ENCODE measurements at regions not wholly inside any gene's neighbourhood (a gene's known extent, or its start where the extent isn't known, plus 50 kb on each side); places are given as distances from the start of the nearest gene placed in this dataset.

DNA sequence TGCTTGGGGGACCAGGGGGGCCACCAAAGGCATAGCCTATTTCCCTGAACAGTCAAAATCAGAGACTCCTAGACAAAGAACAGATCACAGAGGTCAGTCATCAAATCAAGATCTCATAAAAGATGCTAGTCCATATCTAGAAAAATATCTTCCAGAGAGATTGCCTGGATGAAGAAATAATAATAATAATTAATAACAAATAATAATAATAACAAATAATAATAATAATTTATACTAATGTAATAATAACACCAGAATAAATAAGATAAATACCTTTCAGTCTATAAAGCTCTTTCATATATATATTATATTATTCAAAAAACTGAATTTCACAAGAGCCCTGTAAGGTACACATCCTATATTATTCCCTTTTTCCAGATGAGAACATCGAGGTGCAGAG lies 129.6 kb downstream of the PAX1 start:
- no peak overlapping the region for H3K27ac ChIP-seq
- no peaks in the 10 kb centered on the region for H3K9me3 ChIP-seq
- H3K4me1 ChIP-seq, result no peaks in the 10 kb centered on the region
- TF ChIP-seq, protein P1, sequence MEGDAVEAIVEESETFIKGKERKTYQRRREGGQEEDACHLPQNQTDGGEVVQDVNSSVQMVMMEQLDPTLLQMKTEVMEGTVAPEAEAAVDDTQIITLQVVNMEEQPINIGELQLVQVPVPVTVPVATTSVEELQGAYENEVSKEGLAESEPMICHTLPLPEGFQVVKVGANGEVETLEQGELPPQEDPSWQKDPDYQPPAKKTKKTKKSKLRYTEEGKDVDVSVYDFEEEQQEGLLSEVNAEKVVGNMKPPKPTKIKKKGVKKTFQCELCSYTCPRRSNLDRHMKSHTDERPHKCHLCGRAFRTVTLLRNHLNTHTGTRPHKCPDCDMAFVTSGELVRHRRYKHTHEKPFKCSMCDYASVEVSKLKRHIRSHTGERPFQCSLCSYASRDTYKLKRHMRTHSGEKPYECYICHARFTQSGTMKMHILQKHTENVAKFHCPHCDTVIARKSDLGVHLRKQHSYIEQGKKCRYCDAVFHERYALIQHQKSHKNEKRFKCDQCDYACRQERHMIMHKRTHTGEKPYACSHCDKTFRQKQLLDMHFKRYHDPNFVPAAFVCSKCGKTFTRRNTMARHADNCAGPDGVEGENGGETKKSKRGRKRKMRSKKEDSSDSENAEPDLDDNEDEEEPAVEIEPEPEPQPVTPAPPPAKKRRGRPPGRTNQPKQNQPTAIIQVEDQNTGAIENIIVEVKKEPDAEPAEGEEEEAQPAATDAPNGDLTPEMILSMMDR (IDR thresholded peaks at IDR 0.05), result no peak
- no peak overlapping the region for H3K4me3 ChIP-seq
- H3K36me3 ChIP-seq, result no peaks in the 10 kb centered on the region
- H3K27me3 ChIP-seq, result no peaks in the 10 kb centered on the region
- DNase-seq (ENCODE audit: low spot score), result no peak

DNA sequence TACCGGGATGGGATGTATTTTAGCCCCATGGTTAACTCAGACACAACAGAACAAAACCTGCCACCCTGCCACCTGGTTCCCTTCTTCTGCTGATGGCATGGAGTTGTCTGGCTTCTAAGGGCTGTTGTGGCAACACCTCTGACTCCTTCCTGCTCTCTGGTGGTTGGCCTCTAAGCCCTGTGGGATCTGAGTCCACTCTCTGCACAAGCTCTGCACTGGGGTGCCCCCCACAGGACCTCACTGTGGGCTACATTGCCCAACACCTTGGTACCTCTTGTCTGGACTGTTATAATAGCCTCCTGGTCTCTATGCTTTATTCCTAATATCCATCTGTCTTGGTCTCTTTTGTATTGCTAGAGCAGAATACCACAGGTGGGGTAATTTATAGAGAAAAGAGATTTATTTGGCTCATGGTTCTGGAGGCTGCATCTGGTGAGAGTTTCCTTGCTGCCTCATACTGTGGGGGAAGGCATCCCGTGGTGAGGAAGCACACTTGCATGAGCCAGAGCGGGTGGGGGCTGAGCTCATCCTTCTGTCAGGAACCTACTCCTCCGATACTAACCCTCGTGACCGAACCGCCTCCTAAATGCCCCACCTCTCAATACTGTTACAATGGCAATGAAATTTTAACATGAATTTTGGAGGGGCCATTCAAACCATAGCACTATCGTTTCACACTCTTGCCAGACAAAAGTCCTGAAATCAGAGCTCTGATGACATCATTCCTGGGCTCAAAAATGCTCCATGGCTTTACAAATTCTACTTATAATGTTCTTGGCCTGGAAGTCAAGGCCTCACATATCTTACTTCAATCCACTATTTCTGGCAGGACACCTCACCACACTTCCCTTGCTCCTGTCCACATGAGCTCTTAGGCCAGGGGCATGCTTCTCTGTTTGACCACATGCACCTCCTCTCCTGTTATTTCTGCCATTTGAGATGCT lies 127.2 kb downstream of the PAX1 start:
- Histone ChIP-seq H3K9me3 (no peaks in the 10 kb centered on the region), H3K4me1 (no peaks in the 10 kb centered on the region), H3K27me3 (no peaks in the 10 kb centered on the region), H3K27ac (no peak overlapping the region), H3K4me3 (no peak overlapping the region), H3K36me3 (no peaks in the 10 kb centered on the region)
- DNase-seq (ENCODE audit: low spot score), result no peak
- TF ChIP-seq, protein P1 (IDR thresholded peaks at IDR 0.05), result no peak

DNA sequence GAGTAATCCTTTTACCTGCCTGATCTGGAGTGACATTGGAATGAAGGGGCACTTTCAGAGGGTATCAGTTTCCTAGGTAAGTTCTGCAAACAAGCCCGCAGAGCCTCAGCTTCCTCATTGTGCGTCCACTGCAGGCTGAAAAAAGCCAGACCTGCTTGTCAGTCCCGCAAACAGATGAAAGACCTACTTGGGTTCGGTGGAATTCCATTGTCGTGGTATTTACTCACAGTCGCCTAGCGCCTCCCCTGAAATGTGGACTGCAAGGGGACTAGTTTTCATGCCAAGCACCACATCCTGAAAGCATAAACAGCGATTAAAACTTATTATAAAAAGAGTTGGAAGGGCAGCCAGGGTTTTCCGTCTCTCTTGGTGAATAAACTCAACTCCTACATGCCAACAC lies 121.5 kb downstream of the PAX1 start:
- Histone ChIP-seq H3K4me3 (no peak overlapping the region), H3K4me1 (no peaks in the 10 kb centered on the region), H3K9me3 (no peaks in the 10 kb centered on the region), H3K27ac (no peak overlapping the region), H3K36me3 (no peaks in the 10 kb centered on the region), H3K27me3 (no peaks in the 10 kb centered on the region)
- TF ChIP-seq, protein P1 (IDR thresholded peaks at IDR 0.05), result no peak
- no peak for DNase-seq (ENCODE audit: low spot score)

DNA sequence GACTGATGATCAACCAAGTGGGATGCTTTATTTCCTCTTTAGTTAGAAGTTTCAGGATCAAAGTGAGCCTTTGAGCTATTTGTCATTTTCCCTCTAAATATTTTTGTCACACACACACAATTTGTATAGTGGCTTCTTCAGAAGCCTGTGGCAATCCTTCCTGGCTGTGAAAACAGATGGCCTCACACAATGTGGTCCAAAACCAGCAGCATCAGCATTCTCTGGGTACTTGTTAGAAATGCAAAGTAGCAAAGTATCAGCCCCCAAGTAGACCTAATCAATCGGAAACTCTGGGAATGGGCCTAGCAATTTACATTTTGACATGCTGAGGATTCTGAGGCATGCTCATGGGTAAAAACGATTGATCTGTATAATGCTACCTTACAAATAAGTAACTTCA lies 115.9 kb downstream of the PAX1 start:
- DNase-seq (ENCODE audit: low spot score), result no peak
- H3K27me3 ChIP-seq, result no peaks in the 10 kb centered on the region

DNA sequence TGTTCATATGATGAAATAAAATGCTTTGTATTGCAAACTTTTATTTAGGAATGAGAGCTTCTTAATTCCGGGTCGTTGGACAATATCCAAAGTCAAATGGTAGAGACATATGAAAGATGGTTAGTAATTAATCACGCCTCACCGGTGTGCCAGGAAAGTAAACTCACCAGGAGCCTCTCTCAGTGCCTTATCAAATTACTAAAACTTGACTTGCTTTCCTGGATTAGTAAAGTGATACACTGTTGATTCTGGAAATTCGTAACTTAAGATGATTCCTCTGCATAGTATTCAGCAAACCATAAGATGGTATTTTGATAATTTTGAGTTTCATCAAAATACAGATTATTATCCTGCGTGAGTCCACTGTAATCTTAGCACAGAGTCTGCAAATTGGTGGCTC lies 115.2 kb downstream of the PAX1 start:
- Histone ChIP-seq H3K4me3 (no peak overlapping the region), H3K36me3 (no peaks in the 10 kb centered on the region), H3K27ac (no peak overlapping the region), H3K9me3 (no peaks in the 10 kb centered on the region), H3K27me3 (no peaks in the 10 kb centered on the region), H3K4me1 (no peaks in the 10 kb centered on the region)
- TF ChIP-seq, protein P1 (IDR thresholded peaks at IDR 0.05), result no peak
- no peak for DNase-seq (ENCODE audit: low spot score)

More for the DNA sequence above, 115.9 kb downstream of the PAX1 start:
- Histone ChIP-seq H3K27ac (no peak overlapping the region), H3K36me3 (no peaks in the 10 kb centered on the region), H3K4me3 (no peak overlapping the region), H3K9me3 (no peaks in the 10 kb centered on the region), H3K4me1 (no peaks in the 10 kb centered on the region)
- TF ChIP-seq, protein P1 (IDR thresholded peaks at IDR 0.05), result no peak
